GM12878 (cell line): ENCODE measurements at regions not wholly inside any gene's neighbourhood (a gene's known extent, or its start where the extent isn't known, plus 50 kb on each side); places are given as distances from the start of the nearest gene placed in this dataset.

Experiments
- ATAC-seq: fragments of 200-7000 bp; cut with Tn5 transposase; 3 replicates; pipeline ENCODE4 v1.9.1; 2020; ENCODE audit warnings: mild to moderate bottlenecking, moderate library complexity
- BruUV-seq: library from RNA; stranded (reverse); fragments of 400-500 nt; replicated peaks from 2 replicates; lab custom pipeline; 2021; lab: Mats Ljungman, UMichigan
- CTCF ChIA-PET: fragments of 300-600 bp; sonication (Branson Sonifier 250); formaldehyde crosslinking; extraction: SDS; loops from one replicate; lab custom pipeline; 2021; ENCODE audit warnings: inconsistent platforms; lab: Yijun Ruan, JAX
- POLR2A ChIA-PET: fragments of 350-600 bp; formaldehyde crosslinking; extraction: SDS; loops from one replicate; lab custom pipeline; 2021; ENCODE audit warnings: inconsistent platforms; lab: Charles Lee
- RAD21 ChIA-PET: fragments of 300-600 bp; sonication (Branson Sonifier 250); formaldehyde crosslinking; loops from one replicate; lab custom pipeline; 2023; ENCODE audit warnings: antibody characterized with exemption; ENCODE audit not compliant: unreplicated experiment; lab: Charles Lee
- SMC1A ChIA-PET: fragments of 300-600 bp; sonication (Branson Sonifier 250); formaldehyde crosslinking; loops from one replicate; lab custom pipeline; 2023; ENCODE audit not compliant: unreplicated experiment, uncharacterized antibody; lab: Charles Lee
- DNase-seq: peaks from one replicate; pipeline ENCODE4 v3.0.0-alpha.2; 2011; ENCODE audit warnings: low read depth, low spot score
- FAIRE-seq: peaks from 3 replicates; lab custom pipeline; 2011; peaks lifted over from hg19 to GRCh38; lab: Jason Lieb, UNC
- H2AFZ ChIP-seq: 2 replicates; pipeline ENCODE4 v1.6.0; 2011; ENCODE audit warnings: low read depth, low read length, control low read depth; ENCODE audit not compliant: control insufficient read depth
- H3K27ac ChIP-seq: 2 replicates; pipeline ENCODE4 v1.5.1; 2011; ENCODE audit warnings: control low read depth; ENCODE audit not compliant: control insufficient read depth, insufficient read depth
- H3K27me3 ChIP-seq, 2 experiments: replicated peaks in 1 of 2; 2 replicates each; pipeline versions ENCODE4 v1.6.0 to v1.6.1; 2011; ENCODE audit warnings: low read length in 1 of 2; ENCODE audit not compliant: control insufficient read depth in 2 of 2, insufficient read depth in 2 of 2
- H3K36me3 ChIP-seq, 2 experiments: 2 replicates each; pipeline ENCODE4 v1.5.1; 2011; ENCODE audit warnings: low read length in 1 of 2; ENCODE audit not compliant: control insufficient read depth in 2 of 2, insufficient read depth in 2 of 2
- H3K4me1 ChIP-seq: 2 replicates; pipeline ENCODE4 v1.6.1; 2011; ENCODE audit warnings: mild to moderate bottlenecking, low read length, moderate library complexity, mixed read lengths; ENCODE audit not compliant: control insufficient read depth, insufficient read depth
- H3K4me2 ChIP-seq: 2 replicates; pipeline ENCODE4 v1.6.0; 2011; ENCODE audit warnings: control low read depth; ENCODE audit not compliant: control insufficient read depth, insufficient read depth
- H3K4me3 ChIP-seq: fragments of 200-600 bp; sonication (generic); 2 replicates; pipeline ENCODE4 v1.5.1; 2016
- H3K79me2 ChIP-seq: 2 replicates; pipeline ENCODE4 v1.6.0; 2011; ENCODE audit warnings: low read length; ENCODE audit not compliant: control insufficient read depth, insufficient read depth
- H3K9ac ChIP-seq: 2 replicates; pipeline ENCODE4 v1.8.0; 2011; ENCODE audit warnings: low read length, control low read depth, mixed read lengths; ENCODE audit not compliant: control insufficient read depth, insufficient read depth
- H3K9me3 ChIP-seq: replicated peaks from 3 replicates; pipeline ENCODE4 v1.5.1; 2011; ENCODE audit warnings: mild to moderate bottlenecking, low read length; ENCODE audit not compliant: control insufficient read depth, insufficient read depth
- H4K20me1 ChIP-seq: 2 replicates; pipeline ENCODE4 v1.6.0; 2011; ENCODE audit not compliant: control insufficient read depth, insufficient read depth
- BMI1 ChIP-seq: fragments of 450-650 bp; IDR thresholded peaks from 2 replicates; pipeline ENCODE4 v1.6.1; 2016; ENCODE audit warnings: mild to moderate bottlenecking, moderate library complexity, borderline replicate concordance
- BRCA1 ChIP-seq: IDR thresholded peaks from 2 replicates; pipeline ENCODE4 v1.6.1; 2011; ENCODE audit warnings: low read depth, low read length, improper control_type of control experiment
- CHD1 ChIP-seq: IDR thresholded peaks from 2 replicates; pipeline ENCODE4 v1.6.1; 2012; ENCODE audit warnings: low read depth, low read length, improper control_type of control experiment
- FOS ChIP-seq: IDR thresholded peaks from 3 replicates; pipeline ENCODE4 v1.6.1; 2011; ENCODE audit warnings: borderline replicate concordance; ENCODE audit not compliant: insufficient read length; ENCODE audit errors: extremely low read depth
- IRF4 ChIP-seq: IDR thresholded peaks from 2 replicates; pipeline ENCODE4 v1.6.1; 2011; ENCODE audit warnings: low read depth, low read length
- LARP7 ChIP-seq: fragments of 450-650 bp; IDR thresholded peaks from 2 replicates; pipeline ENCODE4 v1.6.1; 2017; ENCODE audit warnings: mild to moderate bottlenecking
- NRF1 ChIP-seq: conservative IDR thresholded peaks from 2 replicates; pipeline ENCODE4 v1.6.1; 2011; ENCODE audit warnings: mild to moderate bottlenecking, low read depth, low read length, improper control_type of control experiment
- WGBS: methylation state at CpG from one replicate; pipeline ENCODE4 v1.1.6; 2016; ENCODE audit warnings: low lambda C conversion rate; ENCODE audit not compliant: insufficient replicate concordance, insufficient coverage; ENCODE audit errors: missing lambda C conversion rate; 5-methylcytosine and 5-hydroxymethylcytosine counted together
- in situ Hi-C: fragments of 300-500 bp; cut with MboI; formaldehyde crosslinking; loops from 9 replicates; pipeline ENCODE4 v1.14.3; 2018; ENCODE audit warnings: mixed read lengths
- intact Hi-C: fragments of 100-400 bp; cut with micrococcal nuclease; formaldehyde crosslinking; loops from one replicate; pipeline ENCODE4 v1.14.2; 2022; ENCODE audit not compliant: unreplicated experiment
- TF ChIP-seq, protein P1 (sequence below): fragments of 450-650 bp; IDR thresholded peaks from 2 replicates; pipeline ENCODE4 v1.6.1; 2016; ENCODE audit warnings: mild to moderate bottlenecking, moderate library complexity, borderline replicate concordance

GRCh38 chr9:84593352-84593751 lies 76.2 kb upstream of the NTRK2 start:
- ATAC-seq (no peak), DNase-seq (no peak)
- WGBS, result 30% methylated on average over 4 of the region's 4 CpGs
- no peak overlapping the region for H2AFZ ChIP-seq
- no TSS peak for BruUV-seq
- H3K9ac ChIP-seq, result no peak overlapping the region
- no peaks in the 10 kb centered on the region; the same call in 2 of the 3 replicates for H3K9me3 ChIP-seq
- no peaks in the 10 kb centered on the region for H3K36me3 ChIP-seq
- ChIA-PET POLR2A (no interaction called here), SMC1A (no interaction called here), RAD21 (no interaction called here)
- no peaks in the 10 kb centered on the region for H4K20me1 ChIP-seq
- H3K4me3 ChIP-seq, result no peak overlapping the region
- H3K27me3 ChIP-seq, result peaks cover 0 to 2% of the 10 kb centered on the region in 2 experiments; a peak in 1 of 4 replicates
- intact Hi-C loops, result no loop called here
- H3K4me2 ChIP-seq, result no peak overlapping the region
- TF ChIP-seq BMI1 (no peak), BRCA1 (no peak), LARP7 (no peak), FOS (no peak), NRF1 (no peak), CHD1 (no peak), IRF4 (no peak)
- TF ChIP-seq, protein P1, sequence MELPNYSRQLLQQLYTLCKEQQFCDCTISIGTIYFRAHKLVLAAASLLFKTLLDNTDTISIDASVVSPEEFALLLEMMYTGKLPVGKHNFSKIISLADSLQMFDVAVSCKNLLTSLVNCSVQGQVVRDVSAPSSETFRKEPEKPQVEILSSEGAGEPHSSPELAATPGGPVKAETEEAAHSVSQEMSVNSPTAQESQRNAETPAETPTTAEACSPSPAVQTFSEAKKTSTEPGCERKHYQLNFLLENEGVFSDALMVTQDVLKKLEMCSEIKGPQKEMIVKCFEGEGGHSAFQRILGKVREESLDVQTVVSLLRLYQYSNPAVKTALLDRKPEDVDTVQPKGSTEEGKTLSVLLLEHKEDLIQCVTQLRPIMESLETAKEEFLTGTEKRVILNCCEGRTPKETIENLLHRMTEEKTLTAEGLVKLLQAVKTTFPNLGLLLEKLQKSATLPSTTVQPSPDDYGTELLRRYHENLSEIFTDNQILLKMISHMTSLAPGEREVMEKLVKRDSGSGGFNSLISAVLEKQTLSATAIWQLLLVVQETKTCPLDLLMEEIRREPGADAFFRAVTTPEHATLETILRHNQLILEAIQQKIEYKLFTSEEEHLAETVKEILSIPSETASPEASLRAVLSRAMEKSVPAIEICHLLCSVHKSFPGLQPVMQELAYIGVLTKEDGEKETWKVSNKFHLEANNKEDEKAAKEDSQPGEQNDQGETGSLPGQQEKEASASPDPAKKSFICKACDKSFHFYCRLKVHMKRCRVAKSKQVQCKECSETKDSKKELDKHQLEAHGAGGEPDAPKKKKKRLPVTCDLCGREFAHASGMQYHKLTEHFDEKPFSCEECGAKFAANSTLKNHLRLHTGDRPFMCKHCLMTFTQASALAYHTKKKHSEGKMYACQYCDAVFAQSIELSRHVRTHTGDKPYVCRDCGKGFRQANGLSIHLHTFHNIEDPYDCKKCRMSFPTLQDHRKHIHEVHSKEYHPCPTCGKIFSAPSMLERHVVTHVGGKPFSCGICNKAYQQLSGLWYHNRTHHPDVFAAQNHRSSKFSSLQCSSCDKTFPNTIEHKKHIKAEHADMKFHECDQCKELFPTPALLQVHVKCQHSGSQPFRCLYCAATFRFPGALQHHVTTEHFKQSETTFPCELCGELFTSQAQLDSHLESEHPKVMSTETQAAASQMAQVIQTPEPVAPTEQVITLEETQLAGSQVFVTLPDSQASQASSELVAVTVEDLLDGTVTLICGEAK, result no peak
- TF ChIP-seq, all 136 proteins: peak for 0
- Histone ChIP-seq H3K27ac (no peak overlapping the region), H3K4me1 (no peaks in the 10 kb centered on the region), H3K79me2 (no peaks in the 10 kb centered on the region)
- in situ Hi-C loops, result no loop called here
- no peak for FAIRE-seq
- CTCF ChIA-PET, result no interaction called here
